GM12865 (cell line): ENCODE measurements at regions not wholly inside any gene's neighbourhood (a gene's known extent, or its start where the extent isn't known, plus 50 kb on each side); places are given as distances from the start of the nearest gene placed in this dataset.

ENCODE experiments used
- DNase-seq: peaks from one replicate; pipeline ENCODE4 v3.0.0; 2010; ENCODE audit warnings: low read depth
- H3K4me3 ChIP-seq: 2 replicates; pipeline ENCODE4 v1.5.1; 2011; ENCODE audit warnings: mild to moderate bottlenecking, low read depth, low read length, control low read depth
- TF ChIP-seq, protein P1 (sequence below): IDR thresholded peaks from 2 replicates; pipeline ENCODE4 v1.5.1; 2011; ENCODE audit warnings: low read length, control low read depth, low read depth, inconsistent platforms; ENCODE audit not compliant: insufficient read depth; ENCODE audit errors: missing control alignments

DNA sequence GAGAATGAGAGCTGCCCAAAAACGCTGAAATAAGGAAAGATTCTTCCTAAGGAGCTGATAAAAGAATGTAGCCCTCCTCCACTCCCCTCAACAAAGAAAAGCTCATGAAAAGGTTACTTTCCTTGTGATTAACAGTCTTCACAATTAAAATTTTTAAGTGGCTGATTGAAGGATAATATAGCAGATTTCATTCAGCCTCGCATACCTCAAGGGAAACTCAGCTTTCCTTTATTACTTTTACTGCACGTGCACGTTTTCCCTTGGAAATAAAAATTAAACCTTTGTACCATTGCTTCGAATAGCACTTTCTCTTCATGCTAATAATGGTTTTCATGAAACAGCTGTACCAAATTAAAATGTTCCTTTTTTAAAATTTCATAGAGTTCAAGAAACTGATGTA lies 234.0 kb upstream of the GRAMD2B start:
- DNase-seq: no peak
- no peak overlapping the region for H3K4me3 ChIP-seq
- TF ChIP-seq, protein P1, sequence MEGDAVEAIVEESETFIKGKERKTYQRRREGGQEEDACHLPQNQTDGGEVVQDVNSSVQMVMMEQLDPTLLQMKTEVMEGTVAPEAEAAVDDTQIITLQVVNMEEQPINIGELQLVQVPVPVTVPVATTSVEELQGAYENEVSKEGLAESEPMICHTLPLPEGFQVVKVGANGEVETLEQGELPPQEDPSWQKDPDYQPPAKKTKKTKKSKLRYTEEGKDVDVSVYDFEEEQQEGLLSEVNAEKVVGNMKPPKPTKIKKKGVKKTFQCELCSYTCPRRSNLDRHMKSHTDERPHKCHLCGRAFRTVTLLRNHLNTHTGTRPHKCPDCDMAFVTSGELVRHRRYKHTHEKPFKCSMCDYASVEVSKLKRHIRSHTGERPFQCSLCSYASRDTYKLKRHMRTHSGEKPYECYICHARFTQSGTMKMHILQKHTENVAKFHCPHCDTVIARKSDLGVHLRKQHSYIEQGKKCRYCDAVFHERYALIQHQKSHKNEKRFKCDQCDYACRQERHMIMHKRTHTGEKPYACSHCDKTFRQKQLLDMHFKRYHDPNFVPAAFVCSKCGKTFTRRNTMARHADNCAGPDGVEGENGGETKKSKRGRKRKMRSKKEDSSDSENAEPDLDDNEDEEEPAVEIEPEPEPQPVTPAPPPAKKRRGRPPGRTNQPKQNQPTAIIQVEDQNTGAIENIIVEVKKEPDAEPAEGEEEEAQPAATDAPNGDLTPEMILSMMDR: no peak

DNA sequence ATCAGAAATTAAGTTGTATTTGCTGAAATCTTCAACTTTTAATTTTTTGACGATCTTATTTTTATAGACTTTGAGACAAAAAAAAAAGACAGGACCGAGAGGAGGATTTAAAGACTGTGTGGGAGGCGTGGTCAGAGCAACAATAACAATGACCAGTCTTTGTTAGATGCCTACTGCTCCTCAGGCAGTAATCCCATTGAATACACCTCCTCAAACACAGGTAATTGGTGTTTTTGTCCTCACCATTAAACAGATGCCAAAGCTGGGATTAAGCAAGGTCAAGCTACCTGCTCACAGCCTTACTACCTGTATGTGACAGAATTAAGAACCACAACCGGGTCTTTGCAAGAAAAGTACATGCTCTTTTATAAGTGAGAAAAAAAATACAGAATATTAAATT lies 233.3 kb upstream of the GRAMD2B start:
- H3K4me3 ChIP-seq: no peak overlapping the region
- DNase-seq: no peak
- TF ChIP-seq, protein P1: no peak

DNA sequence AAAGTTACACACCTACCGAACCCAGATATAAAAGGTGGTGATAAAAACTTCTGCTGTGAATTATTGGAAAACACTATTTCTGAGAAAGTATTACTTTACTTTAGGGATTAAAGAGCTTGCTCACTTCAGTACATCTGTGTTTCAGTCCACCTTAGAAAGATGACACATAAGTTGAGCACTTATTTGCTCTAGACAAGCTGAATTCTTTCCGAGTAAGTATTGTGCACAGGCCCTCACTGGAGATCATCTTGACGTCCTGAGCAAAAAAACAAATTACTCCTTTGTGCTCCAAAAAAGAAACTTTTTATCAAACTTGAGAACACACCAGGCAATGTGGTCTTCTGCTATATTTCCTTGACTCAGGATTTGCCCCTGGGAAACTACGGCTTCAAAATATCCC lies 231.0 kb upstream of the GRAMD2B start:
- no peak overlapping the region for H3K4me3 ChIP-seq
- DNase-seq: no peak
- TF ChIP-seq, protein P1: no peak

DNA sequence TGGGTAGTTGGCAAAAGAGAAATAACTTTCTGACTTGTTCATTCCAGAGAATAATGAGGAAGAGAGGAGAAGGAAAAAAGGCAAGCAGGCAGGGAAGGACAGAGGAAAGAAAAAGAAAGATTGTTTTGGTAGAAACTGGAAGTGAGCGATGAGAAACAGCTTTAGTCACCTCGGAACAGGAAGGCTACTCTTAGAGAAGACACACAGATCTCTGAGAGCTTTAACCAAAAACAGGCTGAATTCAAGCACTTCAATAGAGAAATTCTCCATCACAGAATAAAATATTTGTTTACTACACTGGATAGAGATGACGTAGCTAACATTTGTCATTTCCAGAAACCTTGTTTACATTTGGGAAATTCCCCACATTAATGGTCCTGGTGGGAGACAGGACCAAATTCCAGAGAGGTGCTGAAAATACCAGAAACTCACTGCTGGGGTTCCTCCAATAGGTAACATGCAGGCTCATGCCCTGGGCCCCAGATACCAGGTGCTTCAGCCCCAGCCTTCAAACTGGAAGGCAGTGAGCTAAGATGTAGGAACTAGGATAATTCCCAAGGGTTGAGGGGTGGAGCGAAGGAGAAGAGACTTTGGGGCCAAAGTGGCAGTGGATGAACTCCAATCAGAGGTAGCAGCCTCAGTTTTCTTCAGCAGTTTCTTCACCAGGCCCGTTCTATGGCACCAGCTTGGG lies 227.7 kb upstream of the GRAMD2B start:
- no peak for DNase-seq
- TF ChIP-seq, protein P1: no peak

DNA sequence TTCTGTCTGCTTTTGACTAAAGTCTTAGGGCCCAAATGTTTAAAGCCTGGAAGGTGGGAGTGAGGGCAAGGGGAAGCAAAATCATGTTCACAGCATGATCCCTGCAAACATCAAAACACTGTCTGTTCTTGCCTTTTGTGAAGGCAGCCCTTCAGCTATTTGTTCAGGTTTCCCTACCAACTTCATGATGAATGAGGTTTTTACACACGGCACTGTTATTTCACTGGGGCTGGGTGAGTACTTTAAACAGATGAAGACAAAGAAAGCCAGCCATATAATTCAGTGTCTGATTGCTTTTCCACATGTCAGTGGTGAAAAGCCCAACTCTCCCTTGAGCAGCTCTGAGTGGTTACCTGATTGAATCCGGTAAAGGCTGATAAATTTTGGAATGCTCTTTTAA lies 224.7 kb upstream of the GRAMD2B start:
- no peak for DNase-seq
- TF ChIP-seq, protein P1: no peak
- no peak overlapping the region for H3K4me3 ChIP-seq

More for the DNA sequence above, 227.7 kb upstream of the GRAMD2B start:
- no peak overlapping the region for H3K4me3 ChIP-seq

DNA sequence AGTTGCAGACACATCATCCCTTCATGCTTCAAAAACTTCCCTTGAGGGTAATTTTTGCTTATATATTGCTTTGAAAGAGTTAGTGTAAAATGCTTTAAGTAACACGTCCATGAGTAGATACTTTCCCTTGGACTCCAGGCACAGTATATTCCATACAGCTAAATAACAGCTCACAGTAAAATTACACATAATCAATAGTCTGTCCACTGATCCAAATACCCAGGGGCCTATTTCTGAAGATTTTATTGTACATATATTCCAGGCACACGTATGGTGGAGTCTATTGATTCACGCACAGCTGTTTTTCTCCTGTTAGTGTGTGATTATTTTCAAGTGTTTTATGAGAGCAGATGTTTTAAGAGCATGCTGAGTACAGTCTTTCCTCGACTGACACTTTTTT lies 223.7 kb upstream of the GRAMD2B start:
- no peak for DNase-seq
- TF ChIP-seq, protein P1: no peak

DNA sequence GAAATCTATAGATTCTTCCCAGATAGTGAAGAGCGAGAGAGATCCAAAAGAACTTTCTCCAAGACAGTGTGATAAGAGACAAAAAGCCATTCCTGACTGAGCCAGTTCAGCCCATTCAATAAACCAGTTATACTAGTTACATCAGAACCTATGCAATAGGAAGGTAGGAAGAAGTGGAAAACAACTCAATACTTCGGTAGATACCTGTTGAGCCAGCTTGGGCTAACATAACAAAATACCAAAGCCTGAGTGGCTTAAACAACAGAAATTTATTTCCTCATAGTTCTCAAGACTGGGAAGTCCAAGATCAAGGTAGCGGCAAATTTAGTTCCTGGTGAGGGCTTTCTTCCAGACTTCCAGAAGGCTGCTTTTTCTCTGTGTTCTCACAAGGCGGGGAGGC lies 214.5 kb upstream of the GRAMD2B start:
- DNase-seq: no peak

More for the DNA sequence above, 223.7 kb upstream of the GRAMD2B start:
- H3K4me3 ChIP-seq: no peak overlapping the region

More for the DNA sequence above, 214.5 kb upstream of the GRAMD2B start:
- H3K4me3 ChIP-seq: no peak overlapping the region
- TF ChIP-seq, protein P1: no peak
